ENCODE measurements at regions not wholly inside any gene's neighbourhood (a gene's known extent, or its start where the extent isn't known, plus 50 kb on each side); places are given as distances from the start of the nearest gene placed in this dataset.

- no peak overlapping the region for H3K4me3 ChIP-seq (ENCODE audit: low read depth in 1 of 2, low read length in 1 of 2)
- no peaks in the 10 kb centered on the region for H3K9me3 ChIP-seq
- H3K36me3 ChIP-seq: no peaks in the 10 kb centered on the region
- H3K27ac ChIP-seq: no peak overlapping the region
- no peak for TF ChIP-seq CTCF (IDR thresholded peaks at IDR 0.05)
- H3K4me1 ChIP-seq (ENCODE audit: control insufficient read depth in 1 of 2, insufficient read depth in 1 of 2, low read depth in 1 of 2, low read length in 1 of 2): no peaks in the 10 kb centered on the region
- no peaks in the 10 kb centered on the region for H3K27me3 ChIP-seq
These were observed 480.7 kb upstream of the ADAMTS9 start for GRCh38 chr3:65168547-65168946.

- Histone ChIP-seq H3K36me3 (no peaks in the 10 kb centered on the region), H3K27me3 (no peaks in the 10 kb centered on the region), H3K4me3 (ENCODE audit: low read depth in 1 of 2, low read length in 1 of 2) (no peak overlapping the region), H3K27ac (no peak overlapping the region), H3K9me3 (no peaks in the 10 kb centered on the region), H3K4me1 (ENCODE audit: control insufficient read depth in 1 of 2, insufficient read depth in 1 of 2, low read depth in 1 of 2, low read length in 1 of 2) (no peaks in the 10 kb centered on the region)
- no peak for TF ChIP-seq CTCF (IDR thresholded peaks at IDR 0.05)
These were observed 478.7 kb upstream of the ADAMTS9 start for GRCh38 chr3:65166531-65166930.

GRCh38 chr3:65158023-65158422, 470.2 kb upstream of the ADAMTS9 start:
- no peaks in the 10 kb centered on the region for H3K27me3 ChIP-seq
- H3K9me3 ChIP-seq: no peaks in the 10 kb centered on the region
- H3K36me3 ChIP-seq: no peaks in the 10 kb centered on the region
- H3K4me3 ChIP-seq (ENCODE audit: low read depth in 1 of 2, low read length in 1 of 2): no peak overlapping the region
- no peaks in the 10 kb centered on the region for H3K4me1 ChIP-seq (ENCODE audit: control insufficient read depth in 1 of 2, insufficient read depth in 1 of 2, low read depth in 1 of 2, low read length in 1 of 2)
- no peak for TF ChIP-seq CTCF (IDR thresholded peaks at IDR 0.05)
- no peak overlapping the region for H3K27ac ChIP-seq

- no peaks in the 10 kb centered on the region for H3K36me3 ChIP-seq
- no peak for TF ChIP-seq CTCF (IDR thresholded peaks at IDR 0.05)
- no peak overlapping the region for H3K4me3 ChIP-seq (ENCODE audit: low read depth in 1 of 2, low read length in 1 of 2)
- no peaks in the 10 kb centered on the region for H3K27me3 ChIP-seq
- H3K9me3 ChIP-seq: no peaks in the 10 kb centered on the region
- H3K4me1 ChIP-seq (ENCODE audit: control insufficient read depth in 1 of 2, insufficient read depth in 1 of 2, low read depth in 1 of 2, low read length in 1 of 2): no peaks in the 10 kb centered on the region
- no peak overlapping the region for H3K27ac ChIP-seq
These were observed 466.2 kb upstream of the ADAMTS9 start for GRCh38 chr3:65153850-65154512.

GRCh38 chr3:65151666-65152065, 463.9 kb upstream of the ADAMTS9 start:
- no peak for TF ChIP-seq CTCF (IDR thresholded peaks at IDR 0.05)
- no peaks in the 10 kb centered on the region for H3K27me3 ChIP-seq
- no peaks in the 10 kb centered on the region for H3K36me3 ChIP-seq

More at GRCh38 chr3:65151666-65152065, 463.9 kb upstream of the ADAMTS9 start:
- Histone ChIP-seq H3K4me1 (ENCODE audit: control insufficient read depth in 1 of 2, insufficient read depth in 1 of 2, low read depth in 1 of 2, low read length in 1 of 2) (no peaks in the 10 kb centered on the region), H3K27ac (no peak overlapping the region), H3K9me3 (no peaks in the 10 kb centered on the region), H3K4me3 (ENCODE audit: low read depth in 1 of 2, low read length in 1 of 2) (no peak overlapping the region)

All from neutrophil (primary cell).